Eye (tissue), 1 donor: ENCODE measurements at regions not wholly inside any gene's neighbourhood (a gene's known extent, or its start where the extent isn't known, plus 50 kb on each side); places are given as distances from the start of the nearest gene placed in this dataset.
A peak's percentile ranks its signal among the peaks of the same experiment; 100 is the strongest.
"Not testable (repeated sequence)": the region's sequence is repeated elsewhere in the genome, so short reads cannot be mapped to it uniquely, and the experiment has no call there.

Experiments used
- DNase-seq: peaks from one replicate; pipeline ENCODE4 v3.0.0-alpha.2; 2015

DNA sequence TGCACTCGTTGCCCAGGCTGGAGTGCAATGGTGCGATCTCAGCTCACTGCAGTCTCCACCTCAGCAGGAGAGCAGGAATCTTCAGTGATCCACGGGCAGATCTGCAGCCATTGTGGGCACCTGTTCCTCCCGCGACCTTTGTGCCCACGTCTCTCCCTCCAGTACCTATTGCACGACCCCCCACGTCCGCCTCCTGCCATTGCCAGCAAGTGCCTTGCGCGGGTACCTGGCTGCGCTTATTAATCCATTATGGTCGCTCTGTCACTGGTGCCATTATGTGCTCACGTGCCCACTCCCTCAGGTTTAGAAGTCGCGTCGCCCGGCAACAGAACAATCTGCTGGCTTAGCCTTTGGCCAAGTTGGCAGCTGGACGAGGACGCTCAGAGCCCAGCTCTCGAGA is 146.2 kb upstream of the C1QTNF3 start:
- DNase-seq = not testable (repeated sequence)

DNA sequence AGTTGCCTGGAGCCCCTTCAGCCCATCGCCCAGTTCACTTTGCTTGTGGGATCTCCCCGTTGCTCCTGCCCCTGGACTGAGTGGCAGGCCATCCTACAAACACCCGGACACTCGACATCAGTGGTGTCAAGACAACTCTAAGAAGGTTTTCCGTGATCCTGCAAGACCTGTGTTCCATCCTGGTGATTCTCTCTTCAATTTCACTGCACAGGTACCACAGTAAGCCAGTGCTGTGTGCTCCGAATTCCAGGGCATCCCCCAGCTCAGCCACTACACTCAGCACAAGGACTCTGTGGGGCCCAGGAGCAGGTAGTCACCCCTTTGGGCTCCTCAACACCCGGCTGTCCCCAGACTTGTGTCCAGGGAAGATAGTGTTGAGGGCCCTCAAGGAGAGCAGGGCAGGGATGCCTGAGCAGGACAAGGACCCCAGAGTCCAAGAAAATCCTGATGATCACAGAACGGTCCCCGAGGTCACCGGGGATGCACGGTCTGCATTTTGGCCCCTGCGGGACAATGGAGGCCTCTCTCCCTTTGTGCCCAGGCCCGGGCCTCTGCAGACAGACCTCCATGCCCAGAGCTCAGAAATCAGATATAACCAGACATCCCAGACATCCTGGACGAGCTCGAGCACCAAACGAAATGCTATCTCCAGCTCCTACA is 146.9 kb upstream of the C1QTNF3 start:
- not testable (repeated sequence) for DNase-seq

DNA sequence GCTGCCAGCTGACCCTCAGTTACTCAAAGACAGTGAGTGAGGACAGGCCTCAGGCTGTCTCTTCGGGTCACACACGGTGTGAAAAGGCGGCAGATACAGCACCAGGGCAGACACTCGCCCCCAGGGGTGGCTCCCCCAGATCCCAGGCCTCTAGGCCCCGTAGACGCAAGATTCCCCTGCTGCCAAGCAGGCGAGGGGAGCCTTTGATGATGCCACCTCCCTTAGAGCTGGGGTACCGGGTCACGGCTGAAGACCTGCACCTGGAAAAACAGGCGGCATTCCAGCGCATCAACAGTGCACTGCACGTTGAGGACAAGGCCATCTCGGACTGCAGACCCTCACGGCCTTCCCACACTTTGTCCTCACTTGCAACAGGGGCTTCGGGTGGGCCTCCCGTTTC is 147.5 kb upstream of the C1QTNF3 start:
- DNase-seq = not testable (repeated sequence)

DNA sequence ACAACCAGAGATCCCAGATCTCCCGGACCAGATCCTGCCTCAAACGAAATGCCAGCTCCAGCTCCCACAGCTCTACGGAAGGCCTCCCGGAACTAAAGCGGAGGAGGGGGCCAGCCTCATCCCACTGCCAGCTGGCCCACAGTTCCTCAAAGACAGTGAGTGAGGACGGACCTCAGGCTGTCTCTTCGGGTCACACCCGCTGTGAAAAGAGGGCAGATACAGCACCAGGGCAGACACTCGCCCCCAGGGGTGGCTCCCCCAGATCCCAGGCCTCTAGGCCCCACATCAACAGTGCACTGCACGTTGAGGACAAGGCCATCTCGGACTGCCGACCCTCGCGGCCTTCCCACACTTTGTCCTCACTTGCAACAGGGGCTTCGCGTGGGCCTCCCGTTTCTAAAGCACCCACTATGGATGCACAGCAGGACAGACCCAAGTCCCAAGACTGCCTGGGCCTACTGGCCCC is 148.3 kb upstream of the C1QTNF3 start:
- peak; percentile 22 for DNase-seq

DNA sequence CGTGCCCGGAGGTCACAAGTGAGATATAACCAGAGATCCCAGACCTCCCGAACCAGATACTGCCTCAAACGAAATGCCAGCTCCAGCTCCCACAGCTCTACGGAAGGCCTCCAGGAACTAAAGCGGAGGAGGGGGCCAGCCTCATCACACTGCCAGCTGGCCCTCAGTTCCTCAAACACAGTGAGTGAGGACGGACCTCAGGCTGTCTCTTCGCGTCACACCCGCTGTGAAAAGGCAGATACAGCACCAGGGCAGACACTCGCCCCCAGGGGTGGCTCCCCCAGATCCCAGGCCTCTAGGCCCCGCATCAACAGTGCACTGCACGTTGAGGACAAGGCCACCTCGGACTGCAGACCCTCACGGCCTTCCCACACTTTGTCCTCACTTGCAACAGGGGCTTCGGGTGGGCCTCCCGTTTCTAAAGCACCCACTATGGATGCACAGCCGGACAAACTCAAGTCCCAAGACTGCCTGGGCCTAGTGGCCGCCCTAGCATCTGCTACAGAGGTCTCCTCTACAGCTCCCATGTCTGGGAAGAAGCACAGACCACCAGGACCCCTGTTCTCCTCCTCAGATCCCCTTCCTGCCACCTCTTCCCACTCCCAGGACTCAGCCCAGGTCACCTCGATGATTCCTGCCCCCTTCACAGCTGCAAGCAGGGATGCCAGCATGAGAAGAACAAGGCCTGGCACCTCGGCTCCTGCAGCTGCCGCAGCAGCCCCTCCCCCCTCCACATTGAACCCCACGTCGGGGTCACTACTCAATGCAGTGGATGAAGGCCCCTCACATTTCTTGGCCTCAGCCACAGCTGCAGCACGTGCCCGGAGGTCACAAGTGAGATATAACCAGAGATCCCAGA is 149.3 kb upstream of the C1QTNF3 start:
- peak; percentile 69 for DNase-seq

DNA sequence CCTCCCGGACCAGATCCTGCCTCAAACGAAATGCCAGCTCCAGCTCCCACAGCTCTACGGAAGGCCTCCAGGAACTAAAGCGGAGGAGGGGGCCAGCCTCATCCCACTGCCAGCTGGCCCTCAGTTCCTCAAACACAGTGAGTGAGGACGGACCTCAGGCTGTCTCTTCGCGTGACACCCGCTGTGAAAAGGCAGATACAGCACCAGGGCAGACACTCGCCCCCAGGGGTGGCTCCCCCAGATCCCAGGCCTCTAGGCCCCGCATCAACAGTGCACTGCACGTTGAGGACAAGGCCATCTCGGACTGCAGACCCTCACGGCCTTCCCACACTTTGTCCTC is 149.9 kb upstream of the C1QTNF3 start:
- not testable (repeated sequence) for DNase-seq

DNA sequence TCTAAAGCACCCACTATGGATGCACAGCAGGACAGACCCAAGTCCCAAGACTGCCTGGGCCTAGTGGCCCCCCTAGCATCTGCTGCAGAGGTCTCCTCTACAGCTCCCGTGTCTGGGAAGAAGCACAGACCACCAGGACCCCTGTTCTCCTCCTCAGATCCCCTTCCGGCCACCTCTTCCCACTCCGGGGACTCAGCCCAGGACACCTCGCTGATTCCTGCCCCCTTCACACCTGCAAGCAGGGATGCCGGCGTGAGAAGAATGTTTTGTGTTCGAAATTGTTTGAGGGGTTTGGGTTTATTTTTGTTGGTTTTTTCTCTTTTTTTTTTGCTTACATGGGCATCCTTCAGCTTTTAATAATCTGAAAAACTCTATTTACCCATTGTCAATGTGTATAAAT is 150.3 kb upstream of the C1QTNF3 start:
- not testable (repeated sequence) for DNase-seq

DNA sequence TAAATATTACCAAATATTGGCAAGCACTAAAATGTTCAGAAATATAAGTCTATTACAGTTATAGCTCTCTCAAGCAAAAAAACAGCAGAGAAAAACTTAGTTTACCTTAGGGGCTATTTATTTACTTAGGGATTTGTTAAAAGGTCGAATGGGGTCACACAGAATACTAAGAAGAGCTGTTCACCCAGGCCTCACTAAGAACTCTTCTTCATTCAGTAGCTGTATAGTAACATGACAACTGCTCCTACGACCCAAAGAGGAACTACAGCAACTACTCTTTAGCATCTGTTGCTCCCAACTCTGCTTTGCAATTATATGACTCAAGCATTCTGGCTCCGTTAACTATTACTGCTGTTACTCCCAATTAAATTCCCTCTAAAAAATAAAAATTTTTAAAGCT is 150.8 kb upstream of the C1QTNF3 start:
- DNase-seq = peak; percentile 19

DNA sequence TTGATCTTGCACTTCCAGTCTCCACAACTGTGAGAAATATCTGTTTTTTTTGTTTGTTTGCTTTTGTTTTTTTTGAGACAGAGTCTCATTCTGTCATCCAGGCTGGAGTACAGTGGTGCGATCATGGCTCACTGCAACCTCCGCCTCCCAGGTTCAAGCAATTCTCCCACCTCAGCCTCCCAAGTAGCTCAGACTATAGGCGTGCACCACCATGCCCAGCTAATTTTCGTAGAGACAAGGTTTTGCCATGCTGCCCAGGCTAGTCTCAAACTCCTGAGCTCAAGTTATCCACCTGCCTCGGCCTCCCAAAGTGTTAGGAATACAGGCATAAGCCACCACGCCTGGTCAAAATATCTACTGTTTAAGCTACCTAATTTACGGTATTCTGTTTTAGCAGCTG is 153.1 kb upstream of the C1QTNF3 start:
- DNase-seq = not testable (repeated sequence)

DNA sequence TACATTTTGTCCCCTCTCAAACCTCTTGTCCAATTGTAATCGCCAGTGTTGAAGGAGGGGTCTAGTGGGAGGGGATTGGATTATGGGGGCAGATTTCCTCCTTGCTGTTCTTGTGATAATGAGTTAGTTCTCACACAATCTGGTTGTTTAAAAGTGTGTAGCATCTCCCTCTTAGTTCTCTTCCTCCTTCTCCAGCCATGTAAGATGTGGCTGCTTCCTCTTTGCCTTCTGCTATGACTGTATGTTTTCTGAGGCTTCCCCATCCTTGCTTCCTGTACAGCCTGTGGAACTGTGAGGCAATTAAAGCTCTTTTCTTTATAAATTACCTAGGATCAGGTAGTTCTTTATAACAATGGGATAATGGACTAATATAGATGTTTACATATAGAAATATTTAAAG is 162.3 kb upstream of the C1QTNF3 start:
- DNase-seq = not testable (repeated sequence)

DNA sequence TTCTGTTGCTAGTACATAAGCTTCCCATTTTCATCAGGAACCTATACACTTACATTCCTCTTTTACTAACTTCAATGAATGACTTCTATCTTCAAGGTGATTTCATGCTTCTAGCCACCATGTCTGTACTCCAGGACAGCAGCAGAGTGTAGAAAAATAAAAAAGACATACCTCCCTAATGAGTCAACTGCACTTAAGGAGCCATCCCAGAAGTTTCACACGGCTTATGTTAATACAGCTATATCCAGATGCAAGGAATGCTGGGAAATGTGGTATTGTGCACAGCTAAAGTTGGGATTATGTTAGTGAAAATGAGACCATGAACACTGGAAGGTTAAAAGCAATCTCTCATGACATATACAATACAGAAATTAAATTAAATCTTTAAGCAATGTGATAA is 174.4 kb upstream of the C1QTNF3 start:
- DNase-seq = not testable (repeated sequence)

DNA sequence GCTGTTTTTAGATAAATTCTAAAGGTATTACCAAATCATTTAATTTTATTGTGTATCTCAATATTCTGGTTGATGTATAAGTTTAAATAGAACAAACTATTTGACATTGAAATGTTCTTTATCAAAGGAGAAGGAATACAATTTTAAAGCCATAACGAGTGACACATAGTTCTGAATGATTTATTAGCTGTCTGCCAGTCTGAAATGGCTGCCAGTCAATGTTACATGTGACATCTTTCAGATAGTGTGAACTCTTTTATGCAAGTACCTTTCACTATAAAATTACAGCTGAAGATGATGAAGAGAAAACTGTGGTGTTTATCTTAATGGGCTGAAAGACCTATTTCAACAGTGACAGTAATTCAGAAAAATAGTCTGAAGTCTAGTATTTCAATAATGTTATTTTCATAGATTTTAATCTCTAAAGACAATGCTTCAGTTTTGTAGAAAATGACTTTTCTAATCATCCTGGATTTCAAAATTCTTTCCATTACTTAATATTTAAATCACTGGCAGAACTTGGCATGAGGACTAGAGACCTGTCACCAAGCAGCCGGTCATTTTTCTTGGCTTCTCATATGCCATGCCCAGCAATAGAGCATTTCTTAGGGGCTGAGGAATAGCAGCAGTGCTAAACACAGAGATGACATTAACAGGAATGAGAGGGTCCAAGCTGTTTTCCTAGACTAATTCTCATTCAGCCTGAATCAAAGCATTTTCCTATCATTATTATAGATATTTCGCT is 178.5 kb upstream of the C1QTNF3 start:
- DNase-seq = not testable (repeated sequence)

DNA sequence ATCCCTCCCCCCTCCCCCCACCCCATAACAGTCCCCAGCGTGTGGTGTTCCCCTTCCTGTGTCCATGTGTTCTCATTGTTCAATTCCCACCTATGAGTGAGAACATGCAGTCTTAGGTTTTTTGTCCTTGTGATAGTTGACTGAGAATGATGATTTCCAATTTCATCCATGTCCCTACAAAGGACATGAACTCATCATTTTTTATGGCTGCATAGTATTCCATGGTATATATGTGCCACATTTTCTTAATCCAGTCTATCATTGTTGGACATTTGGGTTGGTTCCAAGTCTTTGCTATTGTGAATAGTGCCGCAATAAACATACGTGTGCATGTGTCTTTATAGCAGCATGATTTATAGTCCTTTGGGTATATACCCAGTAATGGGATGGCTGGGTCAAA is 180.1 kb upstream of the C1QTNF3 start:
- DNase-seq = not testable (repeated sequence)

DNA sequence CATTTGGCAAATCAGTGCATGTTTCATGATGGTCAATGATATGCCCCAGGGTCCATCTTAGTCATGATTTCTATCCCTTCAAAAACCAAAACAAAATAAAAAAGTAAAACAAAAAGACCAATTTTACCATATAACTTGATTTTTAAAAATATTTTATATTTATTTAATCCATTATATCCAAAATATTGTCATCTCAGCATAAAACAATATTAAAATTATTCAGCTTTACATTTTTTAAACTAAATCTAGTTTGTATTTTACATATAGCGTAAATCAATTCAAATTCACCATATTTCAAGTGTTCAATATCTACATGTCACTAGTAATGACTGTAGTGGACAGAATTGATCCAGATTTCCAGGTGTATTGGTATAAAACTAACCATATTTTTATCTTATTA is 187.4 kb upstream of the C1QTNF3 start:
- DNase-seq = not testable (repeated sequence)

DNA sequence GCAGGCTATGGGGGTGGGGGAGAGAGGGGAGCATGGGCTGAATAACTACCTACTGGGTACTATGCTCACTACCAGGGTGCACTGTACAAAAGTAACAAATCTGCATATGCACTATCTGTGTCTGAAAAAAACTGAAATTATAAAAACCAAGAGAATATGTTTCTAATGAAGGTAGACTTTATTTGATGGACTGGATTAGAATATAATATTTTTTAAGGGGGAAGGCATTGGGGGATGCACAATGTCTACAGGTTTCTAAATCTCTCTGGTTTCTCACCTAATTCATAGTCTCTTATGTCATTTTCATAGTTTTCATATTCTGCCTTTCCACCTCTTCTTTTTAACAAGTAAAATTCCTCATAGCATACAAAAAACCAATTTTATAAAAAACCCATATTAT is 200.8 kb upstream of the C1QTNF3 start:
- DNase-seq = not testable (repeated sequence)

DNA sequence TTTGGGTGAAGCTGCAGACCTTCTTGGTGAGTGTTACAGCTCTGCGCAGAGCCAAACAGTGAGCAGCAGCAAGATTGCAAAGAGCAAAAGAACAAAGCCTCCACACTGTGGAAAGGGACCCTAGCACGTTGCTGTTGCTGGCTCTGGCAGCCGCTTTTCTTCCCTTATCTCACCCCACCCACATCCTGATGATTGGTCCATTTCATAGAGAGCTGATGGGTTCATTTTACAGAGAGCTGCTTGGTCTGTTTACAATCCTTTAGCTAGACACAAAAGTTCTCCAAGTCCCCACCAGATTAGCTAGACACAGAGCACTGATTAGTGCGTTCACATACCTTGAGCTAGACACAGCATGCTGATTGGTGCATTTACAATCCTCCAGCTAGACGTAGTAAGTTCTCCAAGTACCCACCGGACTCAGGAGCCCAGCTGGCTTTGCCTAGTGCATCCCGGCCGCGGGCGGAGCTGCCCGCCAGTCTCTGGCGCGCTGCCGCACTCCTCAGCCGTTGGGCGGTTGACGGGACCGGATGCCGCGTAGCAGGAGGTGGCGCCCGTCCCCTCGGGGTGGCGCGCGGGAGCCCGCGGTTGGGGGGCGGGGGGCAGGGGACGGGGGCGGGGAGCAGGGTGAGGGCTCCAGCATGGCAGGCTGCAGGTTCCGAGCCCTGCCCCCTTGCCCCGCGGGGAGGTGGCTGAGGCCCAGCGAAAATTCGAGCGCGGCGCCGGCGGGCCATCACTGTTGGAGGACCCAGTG is 201.4 kb upstream of the C1QTNF3 start:
- DNase-seq = peak; percentile 48

DNA sequence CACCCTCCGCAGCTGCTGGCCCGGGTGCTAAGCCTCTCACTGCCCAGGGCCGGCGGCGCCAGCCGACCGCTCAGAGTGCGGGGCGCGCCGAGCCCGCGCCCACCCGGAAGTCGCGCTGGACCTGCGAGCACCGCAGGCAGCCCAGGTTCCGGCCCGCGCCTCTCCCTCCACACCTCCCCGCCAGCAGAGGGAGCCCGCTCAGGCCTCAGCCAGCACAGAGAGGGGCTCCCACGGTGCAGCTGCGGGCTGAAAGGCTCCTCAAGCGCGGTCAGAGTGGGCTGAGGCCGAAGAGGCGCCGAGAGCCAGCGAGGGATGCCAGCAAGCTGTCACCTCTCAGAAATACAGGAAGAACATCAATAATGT is 202.0 kb upstream of the C1QTNF3 start:
- DNase-seq = not testable (repeated sequence)

DNA sequence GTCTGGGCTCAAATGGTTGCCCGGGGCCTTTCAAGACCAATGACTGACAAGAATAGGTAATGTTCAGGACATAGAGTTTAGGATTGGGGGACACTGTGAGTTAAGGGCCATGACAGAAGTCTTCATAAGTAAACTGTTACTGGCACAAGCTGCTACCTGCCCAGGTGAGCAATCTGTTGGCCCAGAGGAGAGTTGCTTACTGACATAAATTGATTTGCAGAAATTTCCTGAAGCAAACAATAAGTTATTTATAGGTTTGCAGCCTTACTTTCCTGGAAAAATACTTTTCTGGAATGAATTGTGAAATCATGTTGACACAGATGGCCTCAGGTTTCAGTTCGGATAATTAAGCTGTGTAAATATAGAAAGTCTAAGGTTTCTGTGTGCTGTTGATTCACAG is 202.8 kb upstream of the C1QTNF3 start:
- not testable (repeated sequence) for DNase-seq

DNA sequence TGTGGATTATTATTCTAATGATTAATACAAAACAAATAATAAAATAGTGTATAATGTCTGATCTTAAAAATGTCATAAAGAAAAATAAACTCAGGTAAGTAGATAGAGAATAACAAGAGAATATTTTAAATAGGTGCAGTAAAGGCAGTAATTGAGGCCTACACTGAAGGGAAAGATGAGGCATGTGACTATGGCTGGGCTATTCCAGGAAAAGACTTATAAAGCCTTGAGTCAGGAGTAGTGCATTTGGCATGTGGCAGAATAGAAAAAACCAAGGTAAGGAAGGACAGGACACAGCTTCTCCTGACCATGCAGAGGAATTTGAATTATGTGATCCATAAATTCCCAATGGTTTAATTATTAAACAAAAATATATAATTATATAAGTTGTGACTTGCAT is 215.6 kb upstream of the C1QTNF3 start:
- not testable (repeated sequence) for DNase-seq

DNA sequence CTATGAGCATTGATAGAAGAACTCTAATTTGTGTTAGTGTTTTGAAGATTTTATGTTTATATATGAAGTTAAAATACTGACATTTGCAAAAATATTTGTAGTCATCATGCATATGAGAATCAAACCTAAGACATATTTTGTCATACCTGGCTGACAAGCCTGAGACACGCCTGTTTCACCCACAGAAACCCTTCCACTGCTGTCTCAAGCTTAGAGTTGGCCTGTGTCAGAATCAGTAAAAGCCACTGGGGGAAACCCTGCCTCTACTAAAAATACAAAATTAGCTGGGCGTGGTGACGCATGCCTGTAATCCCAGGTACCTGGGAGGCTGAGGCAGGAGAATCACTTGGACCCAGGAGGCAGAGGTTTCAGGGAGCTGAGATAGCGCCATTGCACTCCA is 218.0 kb upstream of the C1QTNF3 start:
- not testable (repeated sequence) for DNase-seq

DNA sequence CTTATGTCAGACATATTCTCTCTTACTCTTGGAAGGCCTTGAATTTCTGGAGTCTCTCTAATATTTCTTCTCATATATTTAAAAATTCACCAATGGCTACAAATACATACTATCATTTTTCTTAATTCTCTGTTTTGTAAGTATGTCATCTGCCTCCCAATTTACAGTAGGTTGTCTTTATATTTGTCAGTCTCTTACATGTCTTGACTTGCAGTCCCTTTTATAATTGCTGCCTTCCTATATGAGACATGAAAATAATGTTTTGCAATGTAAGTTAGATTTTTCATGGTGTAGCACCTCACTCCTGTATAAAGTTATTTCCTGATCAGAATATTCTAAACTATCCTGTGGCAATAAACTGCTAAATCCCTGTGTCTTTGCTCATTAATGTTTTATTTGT is 223.1 kb upstream of the C1QTNF3 start:
- DNase-seq = not testable (repeated sequence)

DNA sequence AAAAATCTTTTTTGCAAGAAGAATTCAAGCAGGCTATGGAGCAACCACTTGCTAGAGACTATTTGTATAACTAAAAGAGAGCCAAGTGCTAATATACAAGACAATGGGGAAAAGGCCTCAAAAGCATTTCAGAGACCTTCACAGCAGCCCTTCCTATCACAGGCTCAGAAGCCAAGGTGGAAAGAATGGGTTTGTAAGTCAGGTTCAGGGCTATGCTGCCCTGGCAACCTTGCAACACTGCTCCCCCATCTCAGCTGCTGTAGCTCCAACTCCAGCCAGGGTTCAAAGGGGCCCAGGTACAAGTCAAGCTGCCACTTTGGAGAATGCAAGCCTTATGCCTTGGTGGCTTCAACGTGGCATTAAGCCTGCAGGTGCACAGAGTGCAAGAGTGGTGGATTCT is 253.7 kb upstream of the C1QTNF3 start:
- not testable (repeated sequence) for DNase-seq

DNA sequence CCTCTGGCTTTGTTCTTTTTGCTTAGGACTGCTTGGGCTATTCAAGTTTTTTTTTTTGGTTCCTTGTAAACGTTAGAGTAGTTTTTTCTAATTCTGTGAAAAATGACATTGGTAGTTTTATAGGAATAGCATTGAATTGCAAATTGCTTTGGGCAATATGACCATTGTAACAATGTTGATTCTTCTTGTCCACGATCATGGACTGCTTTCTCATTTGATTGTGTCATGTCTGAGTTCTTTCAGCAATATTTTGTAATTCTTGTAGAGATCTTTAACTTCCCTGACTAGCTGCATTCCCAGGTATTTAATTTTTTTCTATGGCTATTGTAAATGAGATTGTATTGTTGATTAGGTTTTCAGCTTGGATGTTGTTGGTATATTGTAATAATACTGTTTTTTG is 286.2 kb upstream of the C1QTNF3 start:
- DNase-seq = not testable (repeated sequence)
